SK-N-SH treated with all-trans-retinoic acid at 6 μM for 48 hours (cell line): ENCODE measurements at regions not wholly inside any gene's neighbourhood (a gene's known extent, or its start where the extent isn't known, plus 50 kb on each side); places are given as distances from the start of the nearest gene placed in this dataset.

Source experiments
- ATAC-seq: fragments of 200-7000 bp; cut with Tn5 transposase; 3 replicates; pipeline ENCODE4 v1.9.1; 2020; ENCODE audit warnings: mild to moderate bottlenecking, moderate library complexity
- BACH2 ChIP-seq: fragments of 250-450 bp; sonication (Bioruptor Pico); IDR thresholded peaks from 2 replicates; pipeline ENCODE4 v1.9.0; 2021; ENCODE audit warnings: mild to moderate bottlenecking, borderline replicate concordance
- CREB5 ChIP-seq: fragments of 250-450 bp; sonication (Bioruptor Pico); IDR thresholded peaks from 2 replicates; pipeline ENCODE4 v1.5.1; 2020; ENCODE audit warnings: low read depth, mild to moderate bottlenecking, moderate library complexity
- CSDC2 ChIP-seq: fragments of 250-450 bp; sonication (Bioruptor Pico); IDR thresholded peaks from 2 replicates; pipeline ENCODE4 v1.5.0; 2020; ENCODE audit warnings: mild to moderate bottlenecking, moderate library complexity
- CSRNP3 ChIP-seq: fragments of 250-450 bp; sonication (Bioruptor Pico); IDR thresholded peaks from 2 replicates; pipeline ENCODE4 v1.5.1; 2021; ENCODE audit warnings: mild to moderate bottlenecking, moderate library complexity
- ESRRG ChIP-seq: fragments of 250-450 bp; sonication (Bioruptor Pico); IDR thresholded peaks from 2 replicates; pipeline ENCODE4 v1.6.1; 2021; ENCODE audit warnings: mild to moderate bottlenecking
- GLIS3 ChIP-seq: fragments of 250-450 bp; sonication (Bioruptor Pico); IDR thresholded peaks from 2 replicates; pipeline ENCODE4 v1.5.0; 2020; ENCODE audit warnings: mild to moderate bottlenecking, moderate library complexity
- ISL1 ChIP-seq: fragments of 250-450 bp; sonication (Bioruptor Pico); IDR thresholded peaks from 2 replicates; pipeline ENCODE4 v2.1.2; 2022; ENCODE audit warnings: mild to moderate bottlenecking, moderate library complexity
- OSR1 ChIP-seq: fragments of 250-450 bp; sonication (Bioruptor Pico); IDR thresholded peaks from 2 replicates; pipeline ENCODE4 v1.8.0; 2022; ENCODE audit warnings: moderate library complexity, mild to moderate bottlenecking, inconsistent platforms
- PATZ1 ChIP-seq: fragments of 250-450 bp; sonication (Bioruptor Pico); IDR thresholded peaks from 2 replicates; pipeline ENCODE4 v1.8.0; 2020; ENCODE audit warnings: mild to moderate bottlenecking, moderate library complexity, borderline replicate concordance
- POU6F1 ChIP-seq: fragments of 250-450 bp; sonication (Bioruptor Pico); IDR thresholded peaks from 2 replicates; pipeline ENCODE4 v1.8.0; 2021; ENCODE audit warnings: low read depth, mild to moderate bottlenecking, moderate library complexity, borderline replicate concordance
- PPARA ChIP-seq: fragments of 250-450 bp; sonication (Bioruptor Pico); IDR thresholded peaks from 2 replicates; pipeline ENCODE4 v1.5.0; 2020; ENCODE audit warnings: mild to moderate bottlenecking, borderline replicate concordance
- RARB ChIP-seq: fragments of 250-450 bp; sonication (Bioruptor Pico); IDR thresholded peaks from 2 replicates; pipeline ENCODE4 v1.8.0; 2021; ENCODE audit warnings: mild to moderate bottlenecking, moderate library complexity
- SNAI2 ChIP-seq: fragments of 250-450 bp; sonication (Bioruptor Pico); IDR thresholded peaks from 2 replicates; pipeline ENCODE4 v1.5.0; 2020; ENCODE audit warnings: mild to moderate bottlenecking, moderate library complexity
- TCF4 ChIP-seq: fragments of 250-450 bp; sonication (Bioruptor Pico); IDR thresholded peaks from 2 replicates; pipeline ENCODE4 v1.8.0; 2021; ENCODE audit warnings: mild to moderate bottlenecking, moderate library complexity, borderline replicate concordance
- TOX ChIP-seq: fragments of 250-450 bp; sonication (Bioruptor Pico); IDR thresholded peaks from 2 replicates; pipeline ENCODE4 v1.8.0; 2021; ENCODE audit warnings: mild to moderate bottlenecking, moderate library complexity, borderline replicate concordance
- ZFP3 ChIP-seq: fragments of 250-450 bp; sonication (Bioruptor Pico); IDR thresholded peaks from 2 replicates; pipeline ENCODE4 v1.5.0; 2020; ENCODE audit warnings: mild to moderate bottlenecking, moderate library complexity
- ZFP30 ChIP-seq: fragments of 450-650 bp; formaldehyde crosslinking; IDR thresholded peaks from 2 replicates; pipeline ENCODE4 v1.5.0; 2022; ENCODE audit warnings: mild to moderate bottlenecking, moderate library complexity
- ZNF565 ChIP-seq: fragments of 450-650 bp; formaldehyde crosslinking; conservative IDR thresholded peaks from 2 replicates; pipeline ENCODE4 v1.5.0; 2020; ENCODE audit warnings: low read depth, mild to moderate bottlenecking, moderate library complexity
- ZNF70 ChIP-seq: fragments of 450-650 bp; formaldehyde crosslinking; IDR thresholded peaks from 2 replicates; pipeline ENCODE4 v1.5.0; 2020; ENCODE audit warnings: mild to moderate bottlenecking, moderate library complexity
- ZNF8 ChIP-seq: fragments of 450-650 bp; formaldehyde crosslinking; IDR thresholded peaks from 2 replicates; pipeline ENCODE4 v1.5.0; 2020; ENCODE audit warnings: mild to moderate bottlenecking, moderate library complexity

GRCh38 chr5:54616518-54617220 is 99.1 kb downstream of the SNX18 start:
- ATAC-seq = no peak
- TF ChIP-seq CSDC2 = no peak
- TF ChIP-seq ZNF8 = no peak
- no peak for TF ChIP-seq TOX (CRISPR knock-in tag)
- TF ChIP-seq GLIS3 (CRISPR knock-in tag) = no peak
- no peak for TF ChIP-seq RARB
- TF ChIP-seq ISL1 (CRISPR knock-in tag) = no peak
- TF ChIP-seq ESRRG = no peak
- TF ChIP-seq PATZ1 (CRISPR knock-in tag) = no peak
- TF ChIP-seq ZFP3 (CRISPR knock-in tag) = no peak
- TF ChIP-seq PPARA = no peak

GRCh38 chr5:54616031-54616430 is 98.5 kb downstream of the SNX18 start:
- no peak for ATAC-seq
- TF ChIP-seq CSDC2 (no peak), ZFP3 (CRISPR knock-in tag) (no peak), ZNF565 (CRISPR knock-in tag) (no peak), OSR1 (CRISPR knock-in tag) (no peak), CREB5 (CRISPR knock-in tag) (no peak), SNAI2 (CRISPR knock-in tag) (no peak), ISL1 (CRISPR knock-in tag) (no peak), ZFP30 (no peak), ZNF70 (CRISPR knock-in tag) (no peak), POU6F1 (CRISPR knock-in tag) (no peak), CSRNP3 (CRISPR knock-in tag) (no peak), TCF4 (CRISPR knock-in tag) (no peak)
- TF ChIP-seq, all 23 proteins: peak for 0

GRCh38 chr5:54615381-54615780 is 97.8 kb downstream of the SNX18 start:
- no peak for TF ChIP-seq BACH2 (CRISPR knock-in tag)
- TF ChIP-seq RARB = no peak
- no peak for TF ChIP-seq CSDC2
- TF ChIP-seq GLIS3 (CRISPR knock-in tag) = no peak
- no peak for TF ChIP-seq PPARA
- no peak for TF ChIP-seq PATZ1 (CRISPR knock-in tag)
- TF ChIP-seq OSR1 (CRISPR knock-in tag) = no peak
- no peak for ATAC-seq

- TF ChIP-seq RARB (no peak), SNAI2 (CRISPR knock-in tag) (no peak)
- TF ChIP-seq, all 23 proteins: peak for 0
- no peak for ATAC-seq
Measured at GRCh38 chr5:54612711-54613110, 95.2 kb downstream of the SNX18 start.
